Ishikawa (cell line): ENCODE measurements at regions not wholly inside any gene's neighbourhood (a gene's known extent, or its start where the extent isn't known, plus 50 kb on each side); places are given as distances from the start of the nearest gene placed in this dataset.

ENCODE experiments used
- CEBPB ChIP-seq: IDR thresholded peaks from 2 replicates; pipeline ENCODE4 v1.6.1; 2012
- CREB1 ChIP-seq: IDR thresholded peaks from 2 replicates; pipeline ENCODE4 v1.6.1; 2012; ENCODE audit warnings: low read depth
- EGR1 ChIP-seq: IDR thresholded peaks from 2 replicates; pipeline ENCODE4 v1.6.1; 2012
- EP300 ChIP-seq: IDR thresholded peaks from 2 replicates; pipeline ENCODE4 v1.6.1; 2012; ENCODE audit warnings: borderline replicate concordance
- FOXM1 ChIP-seq: IDR thresholded peaks from 2 replicates; pipeline ENCODE4 v1.6.1; 2012; ENCODE audit warnings: low read depth, borderline replicate concordance
- NFIC ChIP-seq: IDR thresholded peaks from 2 replicates; pipeline ENCODE4 v1.6.1; 2012
- RAD21 ChIP-seq: IDR thresholded peaks from 2 replicates; pipeline ENCODE4 v1.6.1; 2012; ENCODE audit warnings: low read depth
- TAF1 ChIP-seq: IDR thresholded peaks from 2 replicates; pipeline ENCODE4 v1.6.1; 2012; ENCODE audit warnings: low read depth, mild to moderate bottlenecking
- TCF12 ChIP-seq: IDR thresholded peaks from 2 replicates; pipeline ENCODE4 v1.6.1; 2012; ENCODE audit warnings: low read depth
- TEAD4 ChIP-seq: IDR thresholded peaks from 2 replicates; pipeline ENCODE4 v1.6.1; 2012
- YY1 ChIP-seq: IDR thresholded peaks from 2 replicates; pipeline ENCODE4 v1.6.1; 2012; ENCODE audit warnings: low read depth
- ZBTB7A ChIP-seq: IDR thresholded peaks from 2 replicates; pipeline ENCODE4 v1.6.1; 2012; ENCODE audit warnings: low read depth
- TF ChIP-seq, protein P1 (sequence below): IDR thresholded peaks from 2 replicates; pipeline ENCODE4 v1.6.1; 2012; ENCODE audit warnings: low read depth, mild to moderate bottlenecking
- TF ChIP-seq, protein P2 (sequence below): IDR thresholded peaks from 2 replicates; pipeline ENCODE4 v1.6.1; 2012
- TF ChIP-seq, protein P3 (sequence below): IDR thresholded peaks from 2 replicates; pipeline ENCODE4 v1.6.1; 2012

DNA sequence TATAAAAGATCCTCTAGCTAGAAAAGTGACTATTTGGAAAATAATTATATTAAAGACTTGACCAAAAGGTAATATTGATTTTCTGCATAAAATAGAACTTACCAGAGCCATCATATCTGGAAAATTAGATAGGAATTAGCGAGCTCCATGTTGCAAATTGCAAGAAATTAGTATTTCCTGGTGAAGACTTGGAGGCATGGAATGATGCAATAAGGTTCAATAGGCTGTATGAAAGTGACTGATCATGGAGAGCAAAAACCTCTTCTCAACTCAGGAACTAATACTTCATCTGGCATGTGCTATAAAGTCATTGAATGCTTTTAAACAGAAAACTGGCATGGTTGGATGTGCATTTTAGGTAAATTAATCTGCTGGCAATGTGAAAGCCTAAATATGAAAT is 66.3 kb upstream of the UFM1 start:
- TF ChIP-seq CREB1 (no peak), RAD21 (no peak), CEBPB (no peak), FOXM1 (no peak), ZBTB7A (no peak), EP300 (no peak)
- TF ChIP-seq, protein P1, sequence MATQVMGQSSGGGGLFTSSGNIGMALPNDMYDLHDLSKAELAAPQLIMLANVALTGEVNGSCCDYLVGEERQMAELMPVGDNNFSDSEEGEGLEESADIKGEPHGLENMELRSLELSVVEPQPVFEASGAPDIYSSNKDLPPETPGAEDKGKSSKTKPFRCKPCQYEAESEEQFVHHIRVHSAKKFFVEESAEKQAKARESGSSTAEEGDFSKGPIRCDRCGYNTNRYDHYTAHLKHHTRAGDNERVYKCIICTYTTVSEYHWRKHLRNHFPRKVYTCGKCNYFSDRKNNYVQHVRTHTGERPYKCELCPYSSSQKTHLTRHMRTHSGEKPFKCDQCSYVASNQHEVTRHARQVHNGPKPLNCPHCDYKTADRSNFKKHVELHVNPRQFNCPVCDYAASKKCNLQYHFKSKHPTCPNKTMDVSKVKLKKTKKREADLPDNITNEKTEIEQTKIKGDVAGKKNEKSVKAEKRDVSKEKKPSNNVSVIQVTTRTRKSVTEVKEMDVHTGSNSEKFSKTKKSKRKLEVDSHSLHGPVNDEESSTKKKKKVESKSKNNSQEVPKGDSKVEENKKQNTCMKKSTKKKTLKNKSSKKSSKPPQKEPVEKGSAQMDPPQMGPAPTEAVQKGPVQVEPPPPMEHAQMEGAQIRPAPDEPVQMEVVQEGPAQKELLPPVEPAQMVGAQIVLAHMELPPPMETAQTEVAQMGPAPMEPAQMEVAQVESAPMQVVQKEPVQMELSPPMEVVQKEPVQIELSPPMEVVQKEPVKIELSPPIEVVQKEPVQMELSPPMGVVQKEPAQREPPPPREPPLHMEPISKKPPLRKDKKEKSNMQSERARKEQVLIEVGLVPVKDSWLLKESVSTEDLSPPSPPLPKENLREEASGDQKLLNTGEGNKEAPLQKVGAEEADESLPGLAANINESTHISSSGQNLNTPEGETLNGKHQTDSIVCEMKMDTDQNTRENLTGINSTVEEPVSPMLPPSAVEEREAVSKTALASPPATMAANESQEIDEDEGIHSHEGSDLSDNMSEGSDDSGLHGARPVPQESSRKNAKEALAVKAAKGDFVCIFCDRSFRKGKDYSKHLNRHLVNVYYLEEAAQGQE: no peak

DNA sequence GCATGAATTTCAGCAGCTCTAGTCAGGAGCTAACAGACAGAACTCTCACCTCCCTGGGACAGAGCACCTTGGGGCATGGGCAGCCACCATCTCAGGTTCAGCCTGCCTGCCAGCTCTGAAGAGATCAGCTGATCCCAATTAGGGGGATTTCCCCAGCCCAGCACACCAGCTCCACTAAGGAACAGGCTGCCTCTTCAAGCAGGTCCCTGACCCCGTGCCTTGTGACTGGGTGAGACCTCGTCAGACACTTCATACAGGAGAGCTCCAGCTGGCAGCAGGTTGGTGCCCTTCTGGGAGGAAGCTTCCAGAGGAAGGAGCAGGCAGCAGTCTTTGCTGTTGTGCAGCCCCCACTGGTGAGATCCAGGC is 84.5 kb upstream of the UFM1 start:
- TF ChIP-seq ZBTB7A: no peak
- TF ChIP-seq EGR1: no peak
- no peak for TF ChIP-seq TAF1
- TF ChIP-seq YY1: no peak
- TF ChIP-seq TCF12: no peak
- no peak for TF ChIP-seq EP300
- TF ChIP-seq CREB1: no peak
- no peak for TF ChIP-seq TEAD4
- TF ChIP-seq CEBPB: no peak
- TF ChIP-seq, protein P1: no peak
- no peak for TF ChIP-seq NFIC
- TF ChIP-seq, protein P2, sequence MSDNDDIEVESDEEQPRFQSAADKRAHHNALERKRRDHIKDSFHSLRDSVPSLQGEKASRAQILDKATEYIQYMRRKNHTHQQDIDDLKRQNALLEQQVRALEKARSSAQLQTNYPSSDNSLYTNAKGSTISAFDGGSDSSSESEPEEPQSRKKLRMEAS: no peak
- TF ChIP-seq RAD21: no peak
- TF ChIP-seq FOXM1: no peak
- TF ChIP-seq, protein P3, sequence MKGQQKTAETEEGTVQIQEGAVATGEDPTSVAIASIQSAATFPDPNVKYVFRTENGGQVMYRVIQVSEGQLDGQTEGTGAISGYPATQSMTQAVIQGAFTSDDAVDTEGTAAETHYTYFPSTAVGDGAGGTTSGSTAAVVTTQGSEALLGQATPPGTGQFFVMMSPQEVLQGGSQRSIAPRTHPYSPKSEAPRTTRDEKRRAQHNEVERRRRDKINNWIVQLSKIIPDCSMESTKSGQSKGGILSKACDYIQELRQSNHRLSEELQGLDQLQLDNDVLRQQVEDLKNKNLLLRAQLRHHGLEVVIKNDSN: no peak

DNA sequence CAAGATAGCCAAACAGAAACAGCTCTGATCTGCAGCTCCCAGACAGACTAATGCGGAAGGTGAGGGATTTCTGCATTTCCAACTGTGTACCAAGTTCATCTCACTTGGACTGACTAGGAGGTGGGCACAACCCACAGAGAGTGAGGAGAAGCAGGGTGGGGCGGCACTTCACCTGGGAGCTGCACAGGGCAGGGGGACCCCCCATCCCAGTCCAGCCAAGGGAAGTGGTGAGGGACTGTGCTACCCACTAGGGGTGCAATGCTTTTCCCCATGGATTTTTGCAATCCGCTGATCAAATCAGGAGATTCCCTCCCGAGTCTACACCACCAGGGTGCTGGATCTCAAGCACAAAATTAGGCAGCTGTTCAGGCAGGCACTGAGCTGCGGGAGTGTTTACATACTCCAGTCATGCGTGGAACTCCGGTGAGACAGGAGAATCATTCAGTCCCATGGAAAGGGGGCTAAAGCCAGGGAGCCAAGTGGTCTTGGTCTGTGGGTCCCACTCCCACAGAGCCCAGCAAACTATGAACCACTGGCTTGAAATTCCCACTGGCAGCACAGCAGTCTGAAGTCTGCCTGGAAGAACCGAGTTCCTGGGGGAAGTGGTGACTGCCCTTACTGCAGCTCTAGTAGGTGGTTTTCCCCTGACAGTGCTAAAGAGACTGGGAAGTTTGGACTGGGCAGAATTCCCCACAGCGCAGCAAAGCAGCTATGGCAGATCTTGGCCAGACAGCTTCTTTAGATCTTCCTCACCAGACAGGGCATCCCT is 85.1 kb upstream of the UFM1 start:
- TF ChIP-seq CEBPB (no peak), NFIC (no peak), FOXM1 (no peak), TCF12 (no peak), ZBTB7A (no peak), YY1 (no peak), TAF1 (no peak), RAD21 (no peak), EP300 (no peak)
- TF ChIP-seq, protein P3: no peak
- TF ChIP-seq, protein P1: no peak
- TF ChIP-seq, protein P2: no peak

DNA sequence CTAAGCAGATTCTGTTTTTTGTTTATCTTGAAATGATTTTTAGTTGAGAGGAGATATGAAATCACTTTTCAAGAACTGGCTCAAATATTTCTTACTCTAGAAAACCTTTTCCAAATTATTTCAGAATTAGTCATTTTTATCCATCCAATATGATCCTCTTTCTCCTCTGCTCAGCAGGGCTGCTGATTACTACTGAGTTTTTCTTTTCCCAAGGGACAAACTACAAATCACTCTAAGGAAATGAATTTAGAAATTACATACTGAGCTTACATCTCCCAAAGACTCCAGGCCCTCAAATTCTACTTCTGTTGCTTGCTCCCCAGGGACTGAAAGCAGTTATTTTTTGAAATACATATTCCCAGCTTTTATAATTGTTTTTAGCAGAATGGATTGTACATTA is 87.4 kb upstream of the UFM1 start:
- TF ChIP-seq, protein P2: no peak
- no peak for TF ChIP-seq CREB1
- TF ChIP-seq YY1: no peak
- TF ChIP-seq TEAD4: no peak
- TF ChIP-seq, protein P1: no peak
- TF ChIP-seq, protein P3: no peak
- TF ChIP-seq CEBPB: no peak
- TF ChIP-seq FOXM1: no peak
- TF ChIP-seq EGR1: no peak
- TF ChIP-seq EP300: no peak
- TF ChIP-seq TCF12: no peak
